Tibial artery (tissue), 4 donors: ENCODE measurements at regions not wholly inside any gene's neighbourhood (a gene's known extent, or its start where the extent isn't known, plus 50 kb on each side); places are given as distances from the start of the nearest gene placed in this dataset.

Source experiments
- DNase-seq, 2 donors: peaks; one replicate each; pipeline ENCODE4 v3.0.0-alpha.2; 2019
- H3K27ac ChIP-seq, 2 donors: fragments of 200-600 bp; sonication (generic) in 1 of 2; 1 replicate in 1 of 2; 2 replicates in 1 of 2; pipeline ENCODE4 v1.5.1; 2018 to 2019; ENCODE audit warnings: mild to moderate bottlenecking in 1 of 2
- H3K27me3 ChIP-seq, 2 donors: fragments of 200-600 bp; sonication (generic) in 1 of 2; one replicate each; pipeline versions ENCODE4 v1.5.1 to v1.6.0; 2016 to 2019
- H3K36me3 ChIP-seq, 3 donors: fragments of 200-600 bp; sonication (generic) in 2 of 3; one replicate each; pipeline ENCODE4 v1.5.1; 2016 to 2019; ENCODE audit warnings: mild to moderate bottlenecking in 2 of 3
- H3K4me1 ChIP-seq, 4 donors: fragments of 200-600 bp; sonication (generic) in 2 of 4; 1 replicate in 3 of 4; 2 replicates in 1 of 4; pipeline ENCODE4 v1.5.1; 2016 to 2019
- H3K4me3 ChIP-seq, 2 donors: fragments of 200-600 bp; sonication (generic) in 1 of 2; 1 replicate in 1 of 2; 2 replicates in 1 of 2; pipeline ENCODE4 v1.5.1; 2018 to 2019; ENCODE audit warnings: mild to moderate bottlenecking in 2 of 2
- H3K9me3 ChIP-seq, 3 donors: fragments of 200-600 bp; sonication (generic) in 1 of 3; one replicate each; pipeline ENCODE4 v1.5.1; 2016 to 2019
- CTCF ChIP-seq, 2 experiments: fragments of 200-600 bp in 1 of 2; fragments of 450-650 bp in 1 of 2; IDR thresholded peaks; one replicate each; pipeline ENCODE4 v1.5.1; 2017 to 2019; ENCODE audit warnings: antibody characterized with exemption in 2 of 2, mild to moderate bottlenecking in 1 of 2, moderate library complexity in 1 of 2
- intact Hi-C: fragments of 100-400 bp; cut with DNase I; formaldehyde crosslinking; loops from one replicate; pipeline ENCODE4 v1.15.0; 2023; ENCODE audit warnings: low total_unique reads

GRCh38 chr1:87913361-87913760 lies 584.7 kb downstream of the LMO4 start:
- Histone ChIP-seq H3K27ac (no peak overlapping the region), H3K36me3 (no peaks in the 10 kb centered on the region), H3K4me3 (no peak overlapping the region), H3K4me1 (peaks cover 0 to 27% (median 9%) of the 10 kb centered on the region in 4 donors), H3K27me3 (no peaks in the 10 kb centered on the region), H3K9me3 (peaks cover 0 to 4% (median 0%) of the 10 kb centered on the region in 3 donors)
- TF ChIP-seq CTCF (IDR thresholded peaks at IDR 0.05) = no peak
- DNase-seq = no peak
- intact Hi-C loops = no loop called here

- Histone ChIP-seq H3K27me3 (no peaks in the 10 kb centered on the region), H3K4me3 (no peak overlapping the region), H3K36me3 (no peaks in the 10 kb centered on the region), H3K27ac (no peak overlapping the region), H3K9me3 (peaks cover 0 to 4% (median 0%) of the 10 kb centered on the region in 3 donors), H3K4me1 (peaks cover 0 to 37% (median 15%) of the 10 kb centered on the region in 4 donors)
- no peak for TF ChIP-seq CTCF (IDR thresholded peaks at IDR 0.05)
- no peak for DNase-seq
- intact Hi-C loops = no loop called here
Observed at GRCh38 chr1:87914396-87914795, 585.7 kb downstream of the LMO4 start.

GRCh38 chr1:87915771-87916170 lies 587.1 kb downstream of the LMO4 start:
- no peak for DNase-seq
- intact Hi-C loops = no loop called here
- H3K27ac ChIP-seq = peak overlapping the region in 1 of 2 donors; percentile 71

GRCh38 chr1:87916965-87917364 lies 588.3 kb downstream of the LMO4 start:
- H3K27me3 ChIP-seq = no peaks in the 10 kb centered on the region
- peaks cover 0 to 54% (median 15%) of the 10 kb centered on the region in 4 donors for H3K4me1 ChIP-seq
- no peak for DNase-seq
- no peak for TF ChIP-seq CTCF (IDR thresholded peaks at IDR 0.05)
- intact Hi-C loops = no loop called here
- H3K27ac ChIP-seq = peak overlapping the region; percentile 33 to 71
- no peaks in the 10 kb centered on the region for H3K36me3 ChIP-seq
- H3K9me3 ChIP-seq = peaks cover 0 to 4% (median 0%) of the 10 kb centered on the region in 3 donors
- H3K4me3 ChIP-seq = no peak overlapping the region

More at GRCh38 chr1:87915771-87916170, 587.1 kb downstream of the LMO4 start:
- Histone ChIP-seq H3K4me1 (peaks cover 0 to 49% (median 15%) of the 10 kb centered on the region in 4 donors), H3K4me3 (no peak overlapping the region), H3K27me3 (no peaks in the 10 kb centered on the region), H3K36me3 (no peaks in the 10 kb centered on the region), H3K9me3 (peaks cover 0 to 4% (median 0%) of the 10 kb centered on the region in 3 donors)
- TF ChIP-seq CTCF (IDR thresholded peaks at IDR 0.05) = no peak

GRCh38 chr1:87918398-87918797 lies 589.7 kb downstream of the LMO4 start:
- H3K4me3 ChIP-seq = peak overlapping the region; percentile 27 to 45
- H3K4me1 ChIP-seq = peaks cover 0 to 54% (median 15%) of the 10 kb centered on the region in 4 donors
- peaks cover 0 to 4% (median 0%) of the 10 kb centered on the region in 3 donors for H3K9me3 ChIP-seq
- H3K27ac ChIP-seq = peak overlapping the region; percentile 65 to 71
- intact Hi-C loops = no loop called here
- no peak for TF ChIP-seq CTCF (IDR thresholded peaks at IDR 0.05)
- H3K36me3 ChIP-seq = no peaks in the 10 kb centered on the region
- peak in 1 of 2 donors; percentile 71 for DNase-seq
- no peaks in the 10 kb centered on the region for H3K27me3 ChIP-seq

- intact Hi-C loops = no loop called here
- Histone ChIP-seq H3K36me3 (no peaks in the 10 kb centered on the region), H3K27ac (no peak overlapping the region), H3K4me3 (no peak overlapping the region), H3K9me3 (no peaks in the 10 kb centered on the region), H3K4me1 (peaks cover 0 to 33% (median 5%) of the 10 kb centered on the region in 4 donors), H3K27me3 (no peaks in the 10 kb centered on the region)
- TF ChIP-seq CTCF (IDR thresholded peaks at IDR 0.05) = no peak
- no peak for DNase-seq
Observed at GRCh38 chr1:87922885-87923284, 594.2 kb downstream of the LMO4 start.
